Cerebellar cortex (tissue), 1 donor: ENCODE measurements at regions not wholly inside any gene's neighbourhood (a gene's known extent, or its start where the extent isn't known, plus 50 kb on each side); places are given as distances from the start of the nearest gene placed in this dataset.

Experiments used
- DNase-seq: peaks from one replicate; pipeline ENCODE4 v3.0.0-alpha.2; 2015; ENCODE audit warnings: low spot score

- no peak for DNase-seq
Measured at GRCh38 chr22:47718337-47718736, 955.9 kb downstream of the TBC1D22A start.

- no peak for DNase-seq
Measured at GRCh38 chr22:47716890-47717615, 954.6 kb downstream of the TBC1D22A start.

GRCh38 chr22:47715866-47716578, 953.6 kb downstream of the TBC1D22A start:
- no peak for DNase-seq

GRCh38 chr22:47713941-47714340, 951.5 kb downstream of the TBC1D22A start:
- no peak for DNase-seq

- no peak for DNase-seq
Measured at GRCh38 chr22:47710135-47710534, 947.7 kb downstream of the TBC1D22A start.

GRCh38 chr22:47705350-47705749, 942.9 kb downstream of the TBC1D22A start:
- DNase-seq, result no peak

GRCh38 chr22:47698906-47699305, 936.5 kb downstream of the TBC1D22A start:
- DNase-seq, result no peak

- no peak for DNase-seq
Measured at GRCh38 chr22:47697861-47698260, 935.4 kb downstream of the TBC1D22A start.

GRCh38 chr22:47696776-47697175, 934.3 kb downstream of the TBC1D22A start:
- no peak for DNase-seq

GRCh38 chr22:47695176-47695575, 932.7 kb downstream of the TBC1D22A start:
- DNase-seq, result no peak

GRCh38 chr22:47694536-47695130, 932.2 kb downstream of the TBC1D22A start:
- DNase-seq, result no peak

GRCh38 chr22:47693606-47694005, 931.2 kb downstream of the TBC1D22A start:
- DNase-seq, result no peak

- no peak for DNase-seq
Measured at GRCh38 chr22:47692811-47693210, 930.4 kb downstream of the TBC1D22A start.

GRCh38 chr22:47691152-47691895, 928.9 kb downstream of the TBC1D22A start:
- no peak for DNase-seq

- no peak for DNase-seq
Measured at GRCh38 chr22:47690586-47690985, 928.1 kb downstream of the TBC1D22A start.

GRCh38 chr22:47690166-47690565, 927.7 kb downstream of the TBC1D22A start:
- no peak for DNase-seq

GRCh38 chr22:47687776-47688175, 925.3 kb downstream of the TBC1D22A start:
- DNase-seq, result no peak

GRCh38 chr22:47687346-47687655, 924.9 kb downstream of the TBC1D22A start:
- DNase-seq, result no peak

GRCh38 chr22:47686594-47687345, 924.3 kb downstream of the TBC1D22A start:
- DNase-seq, result no peak

GRCh38 chr22:47681411-47682165, 919.1 kb downstream of the TBC1D22A start:
- no peak for DNase-seq

GRCh38 chr22:47678636-47679287, 916.3 kb downstream of the TBC1D22A start:
- no peak for DNase-seq
